ENCODE measurements at regions not wholly inside any gene's neighbourhood (a gene's known extent, or its start where the extent isn't known, plus 50 kb on each side); places are given as distances from the start of the nearest gene placed in this dataset.
"Not testable (repeated sequence)": the region's sequence is repeated elsewhere in the genome, so short reads cannot be mapped to it uniquely, and the experiment has no call there.

GRCh38 chr22:23435186-23435585 is 144.9 kb downstream of the IGLL1 start:
- H3K9me3 ChIP-seq (ENCODE audit: control insufficient read depth, low read length, poor library complexity, severe bottlenecking); ATAC-seq; H3K36me3 Mint-ChIP-seq (ENCODE audit: low read depth); H3K4me3 Mint-ChIP-seq; DNase-seq; H3K27ac Mint-ChIP-seq; H3K4me1 Mint-ChIP-seq: not testable (repeated sequence)
- H3K27me3 Mint-ChIP-seq = peaks cover 28% of the 10 kb centered on the region

GRCh38 chr22:23434198-23434830 is 145.8 kb downstream of the IGLL1 start:
- peaks cover 24% of the 10 kb centered on the region for H3K27me3 Mint-ChIP-seq
- H3K9me3 ChIP-seq (ENCODE audit: control insufficient read depth, low read length, poor library complexity, severe bottlenecking); DNase-seq; H3K27ac Mint-ChIP-seq; ATAC-seq; H3K4me1 Mint-ChIP-seq; H3K4me3 Mint-ChIP-seq; H3K36me3 Mint-ChIP-seq (ENCODE audit: low read depth): not testable (repeated sequence)

GRCh38 chr22:23433127-23434005 is 146.7 kb downstream of the IGLL1 start:
- Mint-ChIP-seq H3K27me3 (peaks cover 17% of the 10 kb centered on the region), H3K4me3 (peak overlapping the region; percentile 80)
- ATAC-seq (peak; percentile 98), DNase-seq (peak in 1 of 3 donors; percentile 35)
- not testable (repeated sequence) for H3K9me3 ChIP-seq (ENCODE audit: control insufficient read depth, low read length, poor library complexity, severe bottlenecking); H3K36me3 Mint-ChIP-seq (ENCODE audit: low read depth); H3K4me1 Mint-ChIP-seq; H3K27ac Mint-ChIP-seq

- Mint-ChIP-seq H3K4me3 (peak overlapping the region; percentile 80), H3K27me3 (peaks cover 11% of the 10 kb centered on the region)
- ATAC-seq; H3K36me3 Mint-ChIP-seq (ENCODE audit: low read depth); H3K9me3 ChIP-seq (ENCODE audit: control insufficient read depth, low read length, poor library complexity, severe bottlenecking); DNase-seq; H3K4me1 Mint-ChIP-seq; H3K27ac Mint-ChIP-seq: not testable (repeated sequence)
These were observed 147.4 kb downstream of the IGLL1 start for GRCh38 chr22:23432719-23433118.

GRCh38 chr22:23431337-23432072 is 148.6 kb downstream of the IGLL1 start:
- peaks cover 10% of the 10 kb centered on the region for H3K27me3 Mint-ChIP-seq
- DNase-seq = no peak
- peaks cover 3% of the 10 kb centered on the region for H3K36me3 Mint-ChIP-seq (ENCODE audit: low read depth)
- ATAC-seq = no peak
- no peak overlapping the region for H3K4me3 Mint-ChIP-seq
- no peaks in the 10 kb centered on the region for H3K9me3 ChIP-seq (ENCODE audit: control insufficient read depth, low read length, poor library complexity, severe bottlenecking)
- peaks cover 10% of the 10 kb centered on the region for H3K4me1 Mint-ChIP-seq
- H3K27ac Mint-ChIP-seq = no peak overlapping the region

- H3K27me3 Mint-ChIP-seq; ATAC-seq; H3K4me3 Mint-ChIP-seq; H3K4me1 Mint-ChIP-seq; H3K27ac Mint-ChIP-seq; H3K36me3 Mint-ChIP-seq (ENCODE audit: low read depth); DNase-seq; H3K9me3 ChIP-seq (ENCODE audit: control insufficient read depth, low read length, poor library complexity, severe bottlenecking): not testable (repeated sequence)
These were observed 155.5 kb downstream of the IGLL1 start for GRCh38 chr22:23424551-23425068.

- H3K27me3 Mint-ChIP-seq = no peaks in the 10 kb centered on the region
- no peaks in the 10 kb centered on the region for H3K4me1 Mint-ChIP-seq
- no peaks in the 10 kb centered on the region for H3K36me3 Mint-ChIP-seq (ENCODE audit: low read depth)
- no peak for DNase-seq
- no peak overlapping the region for H3K27ac Mint-ChIP-seq
- H3K9me3 ChIP-seq (ENCODE audit: control insufficient read depth, low read length, poor library complexity, severe bottlenecking) = no peaks in the 10 kb centered on the region
- no peak for ATAC-seq
- H3K4me3 Mint-ChIP-seq = no peak overlapping the region
These were observed 156.1 kb downstream of the IGLL1 start for GRCh38 chr22:23424031-23424430.

- H3K4me1 Mint-ChIP-seq; H3K9me3 ChIP-seq (ENCODE audit: control insufficient read depth, low read length, poor library complexity, severe bottlenecking); H3K4me3 Mint-ChIP-seq; ATAC-seq; H3K27ac Mint-ChIP-seq; H3K36me3 Mint-ChIP-seq (ENCODE audit: low read depth); DNase-seq: not testable (repeated sequence)
- peaks cover 15% of the 10 kb centered on the region for H3K27me3 Mint-ChIP-seq
These were observed 157.8 kb downstream of the IGLL1 start for GRCh38 chr22:23422281-23422680.

GRCh38 chr22:23421300-23421699 is 158.8 kb downstream of the IGLL1 start:
- DNase-seq; H3K9me3 ChIP-seq (ENCODE audit: control insufficient read depth, low read length, poor library complexity, severe bottlenecking); H3K27ac Mint-ChIP-seq; H3K4me1 Mint-ChIP-seq; H3K4me3 Mint-ChIP-seq; ATAC-seq; H3K36me3 Mint-ChIP-seq (ENCODE audit: low read depth): not testable (repeated sequence)
- H3K27me3 Mint-ChIP-seq = peaks cover 15% of the 10 kb centered on the region

GRCh38 chr22:23419931-23420330 is 160.2 kb downstream of the IGLL1 start:
- H3K9me3 ChIP-seq (ENCODE audit: control insufficient read depth, low read length, poor library complexity, severe bottlenecking) = no peaks in the 10 kb centered on the region
- Mint-ChIP-seq H3K27me3 (peaks cover 24% of the 10 kb centered on the region), H3K4me3 (no peak overlapping the region), H3K27ac (no peak overlapping the region), H3K4me1 (no peaks in the 10 kb centered on the region), H3K36me3 (ENCODE audit: low read depth) (peaks cover 5% of the 10 kb centered on the region)
- DNase-seq = no peak
- ATAC-seq = no peak

- Mint-ChIP-seq H3K4me3 (no peak overlapping the region), H3K4me1 (no peaks in the 10 kb centered on the region), H3K27me3 (peaks cover 24% of the 10 kb centered on the region), H3K27ac (no peak overlapping the region), H3K36me3 (ENCODE audit: low read depth) (peaks cover 5% of the 10 kb centered on the region)
- no peaks in the 10 kb centered on the region for H3K9me3 ChIP-seq (ENCODE audit: control insufficient read depth, low read length, poor library complexity, severe bottlenecking)
- ATAC-seq (no peak), DNase-seq (no peak)
These were observed 160.9 kb downstream of the IGLL1 start for GRCh38 chr22:23419171-23419570.

- peak overlapping the region; percentile 74 for H3K27ac Mint-ChIP-seq
- no peaks in the 10 kb centered on the region for H3K4me1 Mint-ChIP-seq
- H3K9me3 ChIP-seq (ENCODE audit: control insufficient read depth, low read length, poor library complexity, severe bottlenecking) = no peaks in the 10 kb centered on the region
- H3K36me3 Mint-ChIP-seq (ENCODE audit: low read depth) = peaks cover 5% of the 10 kb centered on the region
- no peak overlapping the region for H3K4me3 Mint-ChIP-seq
- H3K27me3 Mint-ChIP-seq = peaks cover 24% of the 10 kb centered on the region
- DNase-seq (no peak), ATAC-seq (no peak)
These were observed 161.8 kb downstream of the IGLL1 start for GRCh38 chr22:23418159-23418788.

GRCh38 chr22:23417327-23417726 is 162.8 kb downstream of the IGLL1 start:
- not testable (repeated sequence) for ATAC-seq; H3K4me3 Mint-ChIP-seq; H3K9me3 ChIP-seq (ENCODE audit: control insufficient read depth, low read length, poor library complexity, severe bottlenecking); H3K36me3 Mint-ChIP-seq (ENCODE audit: low read depth); H3K4me1 Mint-ChIP-seq; H3K27ac Mint-ChIP-seq; DNase-seq
- H3K27me3 Mint-ChIP-seq = peaks cover 24% of the 10 kb centered on the region
